SK-N-SH treated with all-trans-retinoic acid at 6 μM for 48 hours (cell line): ENCODE measurements at regions not wholly inside any gene's neighbourhood (a gene's known extent, or its start where the extent isn't known, plus 50 kb on each side); places are given as distances from the start of the nearest gene placed in this dataset.
A peak's percentile ranks its signal among the peaks of the same experiment; 100 is the strongest.

Experiments
- ATAC-seq: fragments of 200-7000 bp; cut with Tn5 transposase; 3 replicates; pipeline ENCODE4 v1.9.1; 2020; ENCODE audit warnings: mild to moderate bottlenecking, moderate library complexity
- BACH2 ChIP-seq: fragments of 250-450 bp; sonication (Bioruptor Pico); IDR thresholded peaks from 2 replicates; pipeline ENCODE4 v1.9.0; 2021; ENCODE audit warnings: mild to moderate bottlenecking, borderline replicate concordance
- CREB5 ChIP-seq: fragments of 250-450 bp; sonication (Bioruptor Pico); IDR thresholded peaks from 2 replicates; pipeline ENCODE4 v1.5.1; 2020; ENCODE audit warnings: low read depth, mild to moderate bottlenecking, moderate library complexity
- CSDC2 ChIP-seq: fragments of 250-450 bp; sonication (Bioruptor Pico); IDR thresholded peaks from 2 replicates; pipeline ENCODE4 v1.5.0; 2020; ENCODE audit warnings: mild to moderate bottlenecking, moderate library complexity
- CSRNP3 ChIP-seq: fragments of 250-450 bp; sonication (Bioruptor Pico); IDR thresholded peaks from 2 replicates; pipeline ENCODE4 v1.5.1; 2021; ENCODE audit warnings: mild to moderate bottlenecking, moderate library complexity
- ESRRG ChIP-seq: fragments of 250-450 bp; sonication (Bioruptor Pico); IDR thresholded peaks from 2 replicates; pipeline ENCODE4 v1.6.1; 2021; ENCODE audit warnings: mild to moderate bottlenecking
- GLIS3 ChIP-seq: fragments of 250-450 bp; sonication (Bioruptor Pico); IDR thresholded peaks from 2 replicates; pipeline ENCODE4 v1.5.0; 2020; ENCODE audit warnings: mild to moderate bottlenecking, moderate library complexity
- ISL1 ChIP-seq: fragments of 250-450 bp; sonication (Bioruptor Pico); IDR thresholded peaks from 2 replicates; pipeline ENCODE4 v2.1.2; 2022; ENCODE audit warnings: mild to moderate bottlenecking, moderate library complexity
- OSR1 ChIP-seq: fragments of 250-450 bp; sonication (Bioruptor Pico); IDR thresholded peaks from 2 replicates; pipeline ENCODE4 v1.8.0; 2022; ENCODE audit warnings: moderate library complexity, mild to moderate bottlenecking, inconsistent platforms
- PPARA ChIP-seq: fragments of 250-450 bp; sonication (Bioruptor Pico); IDR thresholded peaks from 2 replicates; pipeline ENCODE4 v1.5.0; 2020; ENCODE audit warnings: mild to moderate bottlenecking, borderline replicate concordance
- RARB ChIP-seq: fragments of 250-450 bp; sonication (Bioruptor Pico); IDR thresholded peaks from 2 replicates; pipeline ENCODE4 v1.8.0; 2021; ENCODE audit warnings: mild to moderate bottlenecking, moderate library complexity
- SNAI2 ChIP-seq: fragments of 250-450 bp; sonication (Bioruptor Pico); IDR thresholded peaks from 2 replicates; pipeline ENCODE4 v1.5.0; 2020; ENCODE audit warnings: mild to moderate bottlenecking, moderate library complexity
- TCF4 ChIP-seq: fragments of 250-450 bp; sonication (Bioruptor Pico); IDR thresholded peaks from 2 replicates; pipeline ENCODE4 v1.8.0; 2021; ENCODE audit warnings: mild to moderate bottlenecking, moderate library complexity, borderline replicate concordance
- TOX ChIP-seq: fragments of 250-450 bp; sonication (Bioruptor Pico); IDR thresholded peaks from 2 replicates; pipeline ENCODE4 v1.8.0; 2021; ENCODE audit warnings: mild to moderate bottlenecking, moderate library complexity, borderline replicate concordance
- ZC3H10 ChIP-seq: fragments of 250-450 bp; sonication (Bioruptor Pico); IDR thresholded peaks from 2 replicates; pipeline ENCODE4 v1.5.1; 2021; ENCODE audit warnings: mild to moderate bottlenecking, moderate library complexity
- ZFP3 ChIP-seq: fragments of 250-450 bp; sonication (Bioruptor Pico); IDR thresholded peaks from 2 replicates; pipeline ENCODE4 v1.5.0; 2020; ENCODE audit warnings: mild to moderate bottlenecking, moderate library complexity
- ZFP30 ChIP-seq: fragments of 450-650 bp; formaldehyde crosslinking; IDR thresholded peaks from 2 replicates; pipeline ENCODE4 v1.5.0; 2022; ENCODE audit warnings: mild to moderate bottlenecking, moderate library complexity
- ZNF565 ChIP-seq: fragments of 450-650 bp; formaldehyde crosslinking; conservative IDR thresholded peaks from 2 replicates; pipeline ENCODE4 v1.5.0; 2020; ENCODE audit warnings: low read depth, mild to moderate bottlenecking, moderate library complexity
- ZNF70 ChIP-seq: fragments of 450-650 bp; formaldehyde crosslinking; IDR thresholded peaks from 2 replicates; pipeline ENCODE4 v1.5.0; 2020; ENCODE audit warnings: mild to moderate bottlenecking, moderate library complexity
- ZNF8 ChIP-seq: fragments of 450-650 bp; formaldehyde crosslinking; IDR thresholded peaks from 2 replicates; pipeline ENCODE4 v1.5.0; 2020; ENCODE audit warnings: mild to moderate bottlenecking, moderate library complexity
- TF ChIP-seq, protein P1 (sequence below): fragments of 250-450 bp; sonication (Bioruptor Pico); IDR thresholded peaks from 2 replicates; pipeline ENCODE4 v1.5.0; 2020; ENCODE audit warnings: mild to moderate bottlenecking, moderate library complexity
- TF ChIP-seq, protein P2 (sequence below): fragments of 250-450 bp; sonication (Bioruptor Pico); IDR thresholded peaks from 2 replicates; pipeline ENCODE4 v1.8.0; 2021; ENCODE audit warnings: low read depth, mild to moderate bottlenecking, moderate library complexity, borderline replicate concordance
- TF ChIP-seq, protein P3 (sequence below): fragments of 250-450 bp; sonication (Bioruptor Pico); IDR thresholded peaks from 2 replicates; pipeline ENCODE4 v1.8.0; 2020; ENCODE audit warnings: mild to moderate bottlenecking, moderate library complexity, borderline replicate concordance

GRCh38 chr18:22709288-22710060, 223.7 kb upstream of the RBBP8 start:
- ATAC-seq, result no peak
- no peak for TF ChIP-seq TOX
- TF ChIP-seq, protein P1, sequence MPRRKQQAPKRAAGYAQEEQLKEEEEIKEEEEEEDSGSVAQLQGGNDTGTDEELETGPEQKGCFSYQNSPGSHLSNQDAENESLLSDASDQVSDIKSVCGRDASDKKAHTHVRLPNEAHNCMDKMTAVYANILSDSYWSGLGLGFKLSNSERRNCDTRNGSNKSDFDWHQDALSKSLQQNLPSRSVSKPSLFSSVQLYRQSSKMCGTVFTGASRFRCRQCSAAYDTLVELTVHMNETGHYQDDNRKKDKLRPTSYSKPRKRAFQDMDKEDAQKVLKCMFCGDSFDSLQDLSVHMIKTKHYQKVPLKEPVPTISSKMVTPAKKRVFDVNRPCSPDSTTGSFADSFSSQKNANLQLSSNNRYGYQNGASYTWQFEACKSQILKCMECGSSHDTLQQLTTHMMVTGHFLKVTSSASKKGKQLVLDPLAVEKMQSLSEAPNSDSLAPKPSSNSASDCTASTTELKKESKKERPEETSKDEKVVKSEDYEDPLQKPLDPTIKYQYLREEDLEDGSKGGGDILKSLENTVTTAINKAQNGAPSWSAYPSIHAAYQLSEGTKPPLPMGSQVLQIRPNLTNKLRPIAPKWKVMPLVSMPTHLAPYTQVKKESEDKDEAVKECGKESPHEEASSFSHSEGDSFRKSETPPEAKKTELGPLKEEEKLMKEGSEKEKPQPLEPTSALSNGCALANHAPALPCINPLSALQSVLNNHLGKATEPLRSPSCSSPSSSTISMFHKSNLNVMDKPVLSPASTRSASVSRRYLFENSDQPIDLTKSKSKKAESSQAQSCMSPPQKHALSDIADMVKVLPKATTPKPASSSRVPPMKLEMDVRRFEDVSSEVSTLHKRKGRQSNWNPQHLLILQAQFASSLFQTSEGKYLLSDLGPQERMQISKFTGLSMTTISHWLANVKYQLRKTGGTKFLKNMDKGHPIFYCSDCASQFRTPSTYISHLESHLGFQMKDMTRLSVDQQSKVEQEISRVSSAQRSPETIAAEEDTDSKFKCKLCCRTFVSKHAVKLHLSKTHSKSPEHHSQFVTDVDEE (CRISPR knock-in tag), result no peak
- TF ChIP-seq PPARA, result no peak
- TF ChIP-seq CSDC2 (CRISPR knock-in tag), result no peak
- TF ChIP-seq CREB5 (CRISPR knock-in tag), result no peak
- TF ChIP-seq RARB (CRISPR knock-in tag), result no peak
- no peak for TF ChIP-seq ZNF70 (CRISPR knock-in tag)
- TF ChIP-seq ZNF565, result no peak
- TF ChIP-seq ZC3H10 (CRISPR knock-in tag), result no peak
- no peak for TF ChIP-seq SNAI2 (CRISPR knock-in tag)
- no peak for TF ChIP-seq OSR1 (CRISPR knock-in tag)
- TF ChIP-seq CSRNP3 (CRISPR knock-in tag), result no peak
- no peak for TF ChIP-seq ZFP30 (CRISPR knock-in tag)
- TF ChIP-seq, protein P2, sequence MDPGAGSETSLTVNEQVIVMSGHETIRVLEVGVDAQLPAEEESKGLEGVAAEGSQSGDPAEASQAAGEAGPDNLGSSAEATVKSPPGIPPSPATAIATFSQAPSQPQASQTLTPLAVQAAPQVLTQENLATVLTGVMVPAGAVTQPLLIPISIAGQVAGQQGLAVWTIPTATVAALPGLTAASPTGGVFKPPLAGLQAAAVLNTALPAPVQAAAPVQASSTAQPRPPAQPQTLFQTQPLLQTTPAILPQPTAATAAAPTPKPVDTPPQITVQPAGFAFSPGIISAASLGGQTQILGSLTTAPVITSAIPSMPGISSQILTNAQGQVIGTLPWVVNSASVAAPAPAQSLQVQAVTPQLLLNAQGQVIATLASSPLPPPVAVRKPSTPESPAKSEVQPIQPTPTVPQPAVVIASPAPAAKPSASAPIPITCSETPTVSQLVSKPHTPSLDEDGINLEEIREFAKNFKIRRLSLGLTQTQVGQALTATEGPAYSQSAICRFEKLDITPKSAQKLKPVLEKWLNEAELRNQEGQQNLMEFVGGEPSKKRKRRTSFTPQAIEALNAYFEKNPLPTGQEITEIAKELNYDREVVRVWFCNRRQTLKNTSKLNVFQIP (CRISPR knock-in tag), result no peak
- no peak for TF ChIP-seq ZFP3 (CRISPR knock-in tag)
- TF ChIP-seq BACH2 (CRISPR knock-in tag), result no peak
- TF ChIP-seq, protein P3, sequence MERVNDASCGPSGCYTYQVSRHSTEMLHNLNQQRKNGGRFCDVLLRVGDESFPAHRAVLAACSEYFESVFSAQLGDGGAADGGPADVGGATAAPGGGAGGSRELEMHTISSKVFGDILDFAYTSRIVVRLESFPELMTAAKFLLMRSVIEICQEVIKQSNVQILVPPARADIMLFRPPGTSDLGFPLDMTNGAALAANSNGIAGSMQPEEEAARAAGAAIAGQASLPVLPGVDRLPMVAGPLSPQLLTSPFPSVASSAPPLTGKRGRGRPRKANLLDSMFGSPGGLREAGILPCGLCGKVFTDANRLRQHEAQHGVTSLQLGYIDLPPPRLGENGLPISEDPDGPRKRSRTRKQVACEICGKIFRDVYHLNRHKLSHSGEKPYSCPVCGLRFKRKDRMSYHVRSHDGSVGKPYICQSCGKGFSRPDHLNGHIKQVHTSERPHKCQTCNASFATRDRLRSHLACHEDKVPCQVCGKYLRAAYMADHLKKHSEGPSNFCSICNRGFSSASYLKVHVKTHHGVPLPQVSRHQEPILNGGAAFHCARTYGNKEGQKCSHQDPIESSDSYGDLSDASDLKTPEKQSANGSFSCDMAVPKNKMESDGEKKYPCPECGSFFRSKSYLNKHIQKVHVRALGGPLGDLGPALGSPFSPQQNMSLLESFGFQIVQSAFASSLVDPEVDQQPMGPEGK, result no peak
- no peak for TF ChIP-seq GLIS3
- TF ChIP-seq ZNF8 (CRISPR knock-in tag), result no peak

DNA sequence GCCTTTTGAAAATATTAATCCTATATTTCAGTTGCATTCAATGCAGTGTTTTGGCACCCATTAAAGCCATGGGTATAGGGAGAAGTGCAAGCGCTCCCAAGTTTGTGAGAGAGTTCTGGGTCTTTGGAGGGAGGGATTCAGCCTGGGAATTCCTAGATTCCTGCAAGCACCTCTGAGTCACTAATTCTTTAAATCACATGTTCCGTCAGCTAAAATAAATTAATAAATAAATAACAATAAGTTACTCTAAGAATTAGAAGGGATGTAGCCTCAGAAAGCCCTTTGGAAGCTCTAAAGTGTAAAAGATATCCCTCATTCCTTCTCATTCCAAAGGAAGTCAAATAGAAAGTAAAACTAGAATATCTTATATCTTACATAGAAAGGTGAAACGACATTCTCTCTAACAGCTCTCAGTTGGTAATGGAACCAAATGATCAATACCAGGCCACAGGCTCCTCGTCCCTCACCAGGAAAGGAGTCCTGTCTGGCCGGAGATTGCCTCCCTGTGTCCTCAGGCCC, 222.4 kb upstream of the RBBP8 start:
- peak; percentile 75 for ATAC-seq
- TF ChIP-seq OSR1 (CRISPR knock-in tag), result no peak
- no peak for TF ChIP-seq TCF4 (CRISPR knock-in tag)
- TF ChIP-seq ZC3H10 (CRISPR knock-in tag), result no peak
- TF ChIP-seq, protein P3, result no peak
- no peak for TF ChIP-seq PPARA
- TF ChIP-seq, protein P1 (CRISPR knock-in tag), result no peak
- TF ChIP-seq BACH2 (CRISPR knock-in tag), result no peak
- no peak for TF ChIP-seq CREB5 (CRISPR knock-in tag)
- no peak for TF ChIP-seq CSRNP3 (CRISPR knock-in tag)
- no peak for TF ChIP-seq ISL1 (CRISPR knock-in tag)
- no peak for TF ChIP-seq ESRRG (CRISPR knock-in tag)
